ACC112 (cell line): ENCODE measurements at regions not wholly inside any gene's neighbourhood (a gene's known extent, or its start where the extent isn't known, plus 50 kb on each side); places are given as distances from the start of the nearest gene placed in this dataset.
"Not testable (repeated sequence)": the region's sequence is repeated elsewhere in the genome, so short reads cannot be mapped to it uniquely, and the experiment has no call there.

Experiments used
- H2AFZ ChIP-seq: fragments of 200-600 bp; sonication (generic); one replicate; pipeline ENCODE4 v1.6.0; 2017; ENCODE audit warnings: antibody characterized with exemption, low read length; ENCODE audit not compliant: unreplicated experiment
- H3K27ac ChIP-seq: fragments of 200-600 bp; sonication (generic); 2 replicates; pipeline ENCODE4 v1.5.1; 2014; ENCODE audit warnings: low read depth, mild to moderate bottlenecking, antibody characterized with exemption, low read length, moderate library complexity
- H3K27me3 ChIP-seq: fragments of 200-600 bp; sonication (generic); 2 replicates; pipeline ENCODE4 v1.6.1; 2014; ENCODE audit warnings: mild to moderate bottlenecking, antibody characterized with exemption, low read length, moderate library complexity, mixed read lengths; ENCODE audit not compliant: insufficient read depth
- H3K36me3 ChIP-seq: fragments of 200-600 bp; sonication (generic); 2 replicates; pipeline ENCODE4 v1.6.1; 2016; ENCODE audit warnings: mild to moderate bottlenecking, antibody characterized with exemption, low read length, moderate library complexity, mixed read lengths; ENCODE audit not compliant: insufficient read depth
- H3K4me1 ChIP-seq: fragments of 200-600 bp; sonication (generic); one replicate; pipeline ENCODE4 v1.6.1; 2016; ENCODE audit warnings: low read length, mixed read lengths; ENCODE audit not compliant: insufficient read depth, unreplicated experiment, control insufficient read depth
- H3K4me3 ChIP-seq: fragments of 200-600 bp; sonication (generic); 2 replicates; pipeline ENCODE4 v1.5.1; 2014; ENCODE audit warnings: mild to moderate bottlenecking, low read depth, low read length
- H3K79me2 ChIP-seq: fragments of 200-600 bp; sonication (generic); one replicate; pipeline ENCODE4 v1.6.0; 2016; ENCODE audit warnings: low read length; ENCODE audit not compliant: control insufficient read depth, unreplicated experiment, insufficient read depth

- Histone ChIP-seq H3K79me2 (no peaks in the 10 kb centered on the region), H3K27ac (no peak overlapping the region), H3K27me3 (no peaks in the 10 kb centered on the region), H3K4me1 (no peaks in the 10 kb centered on the region), H3K4me3 (no peak overlapping the region), H3K36me3 (no peaks in the 10 kb centered on the region), H2AFZ (no peak overlapping the region)
Measured at GRCh38 chr2:22420076-22420475, 964.9 kb upstream of the KLHL29 start.

- no peak overlapping the region for H3K4me3 ChIP-seq
- no peaks in the 10 kb centered on the region for H3K4me1 ChIP-seq
- no peak overlapping the region for H3K27ac ChIP-seq
- no peaks in the 10 kb centered on the region for H3K79me2 ChIP-seq
- no peaks in the 10 kb centered on the region for H3K27me3 ChIP-seq
- H2AFZ ChIP-seq: no peak overlapping the region
- no peaks in the 10 kb centered on the region for H3K36me3 ChIP-seq
Measured at GRCh38 chr2:22442051-22442450, 942.9 kb upstream of the KLHL29 start.

- Histone ChIP-seq H3K27me3 (no peaks in the 10 kb centered on the region), H3K79me2 (no peaks in the 10 kb centered on the region), H3K36me3 (no peaks in the 10 kb centered on the region), H3K27ac (no peak overlapping the region), H3K4me1 (no peaks in the 10 kb centered on the region), H3K4me3 (no peak overlapping the region), H2AFZ (no peak overlapping the region)
Measured at GRCh38 chr2:22444281-22444680, 940.7 kb upstream of the KLHL29 start.

GRCh38 chr2:22449696-22450095, 935.3 kb upstream of the KLHL29 start:
- Histone ChIP-seq H3K4me1 (no peaks in the 10 kb centered on the region), H3K79me2 (no peaks in the 10 kb centered on the region), H2AFZ (no peak overlapping the region), H3K36me3 (no peaks in the 10 kb centered on the region), H3K4me3 (no peak overlapping the region), H3K27ac (no peak overlapping the region), H3K27me3 (no peaks in the 10 kb centered on the region)

GRCh38 chr2:22450831-22451230, 934.1 kb upstream of the KLHL29 start:
- Histone ChIP-seq H3K27ac (no peak overlapping the region), H3K79me2 (no peaks in the 10 kb centered on the region), H3K4me3 (no peak overlapping the region), H3K36me3 (no peaks in the 10 kb centered on the region), H2AFZ (no peak overlapping the region), H3K27me3 (no peaks in the 10 kb centered on the region), H3K4me1 (no peaks in the 10 kb centered on the region)

GRCh38 chr2:22454826-22455485, 930.0 kb upstream of the KLHL29 start:
- no peak overlapping the region for H2AFZ ChIP-seq
- H3K27me3 ChIP-seq: no peaks in the 10 kb centered on the region
- no peaks in the 10 kb centered on the region for H3K36me3 ChIP-seq
- no peaks in the 10 kb centered on the region for H3K4me1 ChIP-seq
- H3K4me3 ChIP-seq: no peak overlapping the region
- H3K27ac ChIP-seq: no peak overlapping the region
- H3K79me2 ChIP-seq: no peaks in the 10 kb centered on the region

GRCh38 chr2:22458440-22458839, 926.5 kb upstream of the KLHL29 start:
- Histone ChIP-seq H3K27ac (no peak overlapping the region), H3K4me1 (no peaks in the 10 kb centered on the region), H3K4me3 (no peak overlapping the region), H3K27me3 (no peaks in the 10 kb centered on the region), H3K79me2 (no peaks in the 10 kb centered on the region), H2AFZ (no peak overlapping the region), H3K36me3 (no peaks in the 10 kb centered on the region)

GRCh38 chr2:22475103-22475502, 909.9 kb upstream of the KLHL29 start:
- H3K4me3 ChIP-seq, H3K36me3 ChIP-seq, H3K79me2 ChIP-seq: not testable (repeated sequence)

GRCh38 chr2:22478329-22478728, 906.6 kb upstream of the KLHL29 start:
- Histone ChIP-seq H3K4me3 (no peak overlapping the region), H2AFZ (no peak overlapping the region), H3K27ac (no peak overlapping the region), H3K79me2 (no peaks in the 10 kb centered on the region), H3K36me3 (no peaks in the 10 kb centered on the region), H3K27me3 (no peaks in the 10 kb centered on the region), H3K4me1 (no peaks in the 10 kb centered on the region)

More at GRCh38 chr2:22475103-22475502, 909.9 kb upstream of the KLHL29 start:
- H3K4me1 ChIP-seq, H3K27ac ChIP-seq, H3K27me3 ChIP-seq, H2AFZ ChIP-seq: not testable (repeated sequence)

- Histone ChIP-seq H3K79me2 (no peaks in the 10 kb centered on the region), H3K4me3 (no peak overlapping the region), H2AFZ (no peak overlapping the region), H3K36me3 (no peaks in the 10 kb centered on the region), H3K4me1 (no peaks in the 10 kb centered on the region), H3K27ac (no peak overlapping the region), H3K27me3 (no peaks in the 10 kb centered on the region)
Measured at GRCh38 chr2:22481486-22482259, 903.3 kb upstream of the KLHL29 start.

GRCh38 chr2:22483036-22483435, 901.9 kb upstream of the KLHL29 start:
- no peaks in the 10 kb centered on the region for H3K79me2 ChIP-seq
- H3K4me1 ChIP-seq: no peaks in the 10 kb centered on the region
- H3K27me3 ChIP-seq: no peaks in the 10 kb centered on the region
- no peaks in the 10 kb centered on the region for H3K36me3 ChIP-seq
- H3K27ac ChIP-seq: no peak overlapping the region
- no peak overlapping the region for H2AFZ ChIP-seq
- H3K4me3 ChIP-seq: no peak overlapping the region
